Pancreas (tissue), 10 donors: ENCODE measurements at regions not wholly inside any gene's neighbourhood (a gene's known extent, or its start where the extent isn't known, plus 50 kb on each side); places are given as distances from the start of the nearest gene placed in this dataset.

Experiments used
- ATAC-seq, 4 donors: fragments of 200-7000 bp; cut with Tn5 transposase; one replicate each; pipeline versions ENCODE4 v1.8.0 to v1.9.1; 2020; ENCODE audit warnings: mild to moderate bottlenecking in 4 of 4, moderate library complexity in 4 of 4
- DNase-seq, 6 donors: peaks; one replicate each; pipeline ENCODE4 v3.0.0-alpha.2; 2020
- FAIRE-seq: peaks from 2 replicates; lab custom pipeline; 2012; peaks lifted over from hg19 to GRCh38; lab: Jason Lieb, UNC
- H3K27ac ChIP-seq, 4 donors: fragments of 200-600 bp; sonication (generic); 1 replicate in 3 of 4; 2 replicates in 1 of 4; pipeline versions ENCODE4 v1.5.0 to v1.8.0; 2020
- H3K27me3 ChIP-seq, 4 donors: fragments of 200-600 bp; one replicate each; pipeline ENCODE4 v1.8.0; 2021
- H3K36me3 ChIP-seq, 3 donors: fragments of 200-600 bp; sonication (generic) in 1 of 3; one replicate each; pipeline versions ENCODE4 v1.5.0 to v1.8.0; 2020 to 2021
- H3K4me1 ChIP-seq, 3 donors: fragments of 200-600 bp; one replicate each; pipeline ENCODE4 v1.8.0; 2021
- H3K4me3 ChIP-seq, 4 donors: fragments of 200-600 bp; sonication (generic) in 2 of 4; one replicate each; pipeline versions ENCODE4 v1.5.0 to v1.8.0; 2020 to 2021
- H3K9me3 ChIP-seq, 4 donors: fragments of 200-600 bp; one replicate each; pipeline ENCODE4 v1.8.0; 2021
- CTCF ChIP-seq, 4 donors: fragments of 200-600 bp; sonication (generic) in 3 of 4; IDR thresholded peaks; one replicate each; pipeline versions ENCODE4 v1.5.0 to v1.8.0; 2021; ENCODE audit warnings: antibody characterized with exemption in 4 of 4
- WGBS, 2 donors: extraction: QIAGEN DNeasy Blood & Tissue Kit; methylation state at CpG; one replicate each; pipeline ENCODE4 v1.1.7; 2013; 5-methylcytosine and 5-hydroxymethylcytosine counted together
- intact Hi-C, 3 donors: fragments of 100-400 bp; cut with DNase I; formaldehyde crosslinking; loops; one replicate each; pipeline versions ENCODE4 v1.11.1 to v1.14.2; 2022
- donor health status: healthy with polysubstance abuse.
- donor health status: DM: no; HTN: no; CAD: no; lungs with moderate emphysema.
- donor health status: DM: no; HTN: no; CAD: no.
- donor health status: control.
- donor health status: control.
- donor health status: Bipolar disorder and iron deficiency.
- donor health status: DM: yes; HTN: yes; CAD: no.
- donor health status: DM: no; HTN: no; CAD: no.
- donor health status: DM: no; HTN: no; CAD: no.
- donor health status: DM: yes; HTN: yes; CAD: no.

- TF ChIP-seq CTCF (IDR thresholded peaks at IDR 0.05) = no peak
- no peak for ATAC-seq
- H3K27ac ChIP-seq = no peak overlapping the region
- H3K4me3 ChIP-seq = no peak overlapping the region
- DNase-seq = no peak
- H3K27me3 ChIP-seq = no peaks in the 10 kb centered on the region
- FAIRE-seq = no peak
- 47 to 52% methylated on average over 2 of the region's 2 CpGs for WGBS, 2 donors
- H3K9me3 ChIP-seq = no peaks in the 10 kb centered on the region
- H3K36me3 ChIP-seq = no peaks in the 10 kb centered on the region
- no peaks in the 10 kb centered on the region for H3K4me1 ChIP-seq
- intact Hi-C loops = no loop called here
Observed at GRCh38 chr6:95249661-95250060, 327.7 kb upstream of the MANEA start.

GRCh38 chr6:95263840-95264239 is 313.5 kb upstream of the MANEA start:
- Histone ChIP-seq H3K4me3 (no peak overlapping the region), H3K36me3 (no peaks in the 10 kb centered on the region), H3K9me3 (no peaks in the 10 kb centered on the region), H3K4me1 (no peaks in the 10 kb centered on the region), H3K27me3 (no peaks in the 10 kb centered on the region), H3K27ac (no peak overlapping the region)
- intact Hi-C loops = no loop called here
- ATAC-seq (no peak), DNase-seq (no peak), FAIRE-seq (no peak)
- WGBS, 2 donors = 0 to 87% methylated on average over 1 of the region's 1 CpG
- TF ChIP-seq CTCF (IDR thresholded peaks at IDR 0.05) = no peak

- H3K27ac ChIP-seq = no peak overlapping the region
- no peak for TF ChIP-seq CTCF (IDR thresholded peaks at IDR 0.05)
- 43 to 47% methylated on average over 4 of the region's 4 CpGs for WGBS, 2 donors
- H3K9me3 ChIP-seq = no peaks in the 10 kb centered on the region
- H3K4me1 ChIP-seq = no peaks in the 10 kb centered on the region
- no peaks in the 10 kb centered on the region for H3K36me3 ChIP-seq
- DNase-seq (no peak), ATAC-seq (no peak), FAIRE-seq (no peak)
- no peaks in the 10 kb centered on the region for H3K27me3 ChIP-seq
- intact Hi-C loops = no loop called here
- H3K4me3 ChIP-seq = no peak overlapping the region
Observed at GRCh38 chr6:95266537-95267258, 310.6 kb upstream of the MANEA start.

- no peaks in the 10 kb centered on the region for H3K36me3 ChIP-seq
- no peaks in the 10 kb centered on the region for H3K27me3 ChIP-seq
- TF ChIP-seq CTCF (IDR thresholded peaks at IDR 0.05) = no peak
- WGBS, 2 donors = 46 to 48% methylated on average over 2 of the region's 2 CpGs
- H3K9me3 ChIP-seq = no peaks in the 10 kb centered on the region
- H3K27ac ChIP-seq = no peak overlapping the region
- FAIRE-seq (no peak), DNase-seq (no peak), ATAC-seq (no peak)
- H3K4me3 ChIP-seq = no peak overlapping the region
- intact Hi-C loops = no loop called here
- H3K4me1 ChIP-seq = no peaks in the 10 kb centered on the region
Observed at GRCh38 chr6:95274686-95275235, 302.6 kb upstream of the MANEA start.

- 55 to 78% methylated on average over 1 of the region's 1 CpG for WGBS, 2 donors
- no peaks in the 10 kb centered on the region for H3K4me1 ChIP-seq
- no peak for ATAC-seq
Observed at GRCh38 chr6:95279616-95280015, 297.7 kb upstream of the MANEA start.

More at GRCh38 chr6:95279616-95280015, 297.7 kb upstream of the MANEA start:
- Histone ChIP-seq H3K9me3 (no peaks in the 10 kb centered on the region), H3K4me3 (no peak overlapping the region), H3K27ac (no peak overlapping the region), H3K36me3 (no peaks in the 10 kb centered on the region), H3K27me3 (no peaks in the 10 kb centered on the region)
- no peak for FAIRE-seq
- intact Hi-C loops = no loop called here
- DNase-seq = no peak
- no peak for TF ChIP-seq CTCF (IDR thresholded peaks at IDR 0.05)
